Neural cell (in vitro differentiated cells): ENCODE measurements at regions not wholly inside any gene's neighbourhood (a gene's known extent, or its start where the extent isn't known, plus 50 kb on each side); places are given as distances from the start of the nearest gene placed in this dataset.

ENCODE experiments used
- H2AFZ ChIP-seq: fragments of 200-600, 300-800 bp; sonication (generic), shearing (Covaris generic); 2 replicates; pipeline ENCODE4 v1.6.0; 2014; ENCODE audit warnings: low read depth, mild to moderate bottlenecking, antibody characterized with exemption, low read length, moderate library complexity
- H3F3A ChIP-seq: fragments of 200-600 bp; shearing (Covaris generic); 2 replicates; pipeline ENCODE4 v1.6.1; 2016; ENCODE audit warnings: mild to moderate bottlenecking, moderate library complexity, mixed read lengths, antibody characterized with exemption, low read length; ENCODE audit not compliant: insufficient read depth, poor library complexity, severe bottlenecking
- H3K27ac ChIP-seq: fragments of 200-600, 300-800 bp; sonication (generic), shearing (Covaris generic); 2 replicates; pipeline ENCODE4 v1.5.1; 2014; ENCODE audit warnings: mild to moderate bottlenecking, low read length, moderate library complexity
- H3K27me3 ChIP-seq: fragments of 300-800, 200-600 bp; sonication (generic), shearing (Covaris generic); 2 replicates; pipeline ENCODE4 v1.6.0; 2014; ENCODE audit warnings: mild to moderate bottlenecking, low read depth, low read length, moderate library complexity; ENCODE audit not compliant: insufficient read depth
- H3K36me3 ChIP-seq: fragments of 300-800, 200-600 bp; sonication (generic), shearing (Covaris generic); 2 replicates; pipeline ENCODE4 v1.5.1; 2014; ENCODE audit warnings: mild to moderate bottlenecking, antibody characterized with exemption, low read length, moderate library complexity; ENCODE audit not compliant: insufficient read depth
- H3K4me2 ChIP-seq: fragments of 300-800, 200-600 bp; sonication (generic), shearing (Covaris generic); 2 replicates; pipeline ENCODE4 v1.6.0; 2014; ENCODE audit warnings: mild to moderate bottlenecking, low read length
- H3K4me3 ChIP-seq: fragments of 300-800, 200-600 bp; sonication (generic), shearing (Covaris generic); 2 replicates; pipeline ENCODE4 v1.5.1; 2014; ENCODE audit warnings: mild to moderate bottlenecking, low read length, moderate library complexity
- H3K79me2 ChIP-seq: fragments of 200-600 bp; shearing (Covaris generic); replicated peaks from 2 replicates; pipeline ENCODE4 v1.6.0; 2014; ENCODE audit warnings: mild to moderate bottlenecking, low read length, moderate library complexity; ENCODE audit not compliant: insufficient read depth
- H3K9ac ChIP-seq: fragments of 300-800, 200-600 bp; sonication (generic), shearing (Covaris generic); 2 replicates; pipeline ENCODE4 v1.6.1; 2016; ENCODE audit warnings: mild to moderate bottlenecking, low read length, mixed read lengths
- H3K9me2 ChIP-seq: fragments of 200-600 bp; shearing (Covaris generic); 2 replicates; pipeline ENCODE4 v1.6.1; 2016; ENCODE audit warnings: mild to moderate bottlenecking, low read length, mixed read lengths; ENCODE audit not compliant: insufficient read depth
- H3K9me3 ChIP-seq: fragments of 200-600, 300-800 bp; sonication (generic), shearing (Covaris generic); 2 replicates; pipeline ENCODE4 v1.6.1; 2016; ENCODE audit warnings: mild to moderate bottlenecking, mixed run types, low read length, moderate library complexity, mixed read lengths
- H4K20me1 ChIP-seq: fragments of 200-600 bp; shearing (Covaris generic); 2 replicates; pipeline ENCODE4 v1.6.1; 2016; ENCODE audit warnings: mild to moderate bottlenecking, mixed run types; ENCODE audit not compliant: insufficient read depth
- EP300 ChIP-seq: fragments of 450-650 bp; conservative IDR thresholded peaks from 2 replicates; pipeline ENCODE4 v1.6.1; 2014; ENCODE audit warnings: antibody characterized with exemption, mild to moderate bottlenecking, moderate library complexity; ENCODE audit not compliant: poor library complexity, severe bottlenecking
- EZH2 ChIP-seq: fragments of 200-600, 300-800 bp; shearing (Covaris generic), sonication (generic); IDR thresholded peaks from 2 replicates; pipeline ENCODE4 v1.6.1; 2014; ENCODE audit warnings: antibody characterized with exemption, low read length, borderline replicate concordance, mild to moderate bottlenecking; ENCODE audit not compliant: insufficient read depth, poor library complexity, severe bottlenecking
- MXI1 ChIP-seq: fragments of 450-650 bp; conservative IDR thresholded peaks from 2 replicates; pipeline ENCODE4 v1.6.1; 2014; ENCODE audit warnings: antibody characterized with exemption, mild to moderate bottlenecking; ENCODE audit not compliant: poor library complexity, severe bottlenecking
- POLR2AphosphoS5 ChIP-seq: IDR thresholded peaks from 2 replicates; pipeline ENCODE4 v1.6.1; 2012
- RAD21 ChIP-seq: fragments of 450-650 bp; conservative IDR thresholded peaks from 2 replicates; pipeline ENCODE4 v1.6.1; 2014; ENCODE audit warnings: antibody characterized with exemption, mild to moderate bottlenecking, moderate library complexity
- SMC3 ChIP-seq: fragments of 450-650 bp; conservative IDR thresholded peaks from 2 replicates; pipeline ENCODE4 v1.6.1; 2014; ENCODE audit warnings: antibody characterized with exemption, mild to moderate bottlenecking, moderate library complexity; ENCODE audit not compliant: poor library complexity
- TAF1 ChIP-seq: IDR thresholded peaks from 2 replicates; pipeline ENCODE4 v1.6.1; 2012; ENCODE audit warnings: low read depth
- TF ChIP-seq, protein P1 (sequence below): fragments of 450-650 bp; IDR thresholded peaks from 2 replicates; pipeline ENCODE4 v1.5.1; 2014; ENCODE audit warnings: antibody characterized with exemption, mild to moderate bottlenecking, moderate library complexity; ENCODE audit not compliant: poor library complexity, severe bottlenecking
- TF ChIP-seq, protein P2 (sequence below): IDR thresholded peaks from 2 replicates; pipeline ENCODE4 v1.6.1; 2012; ENCODE audit warnings: borderline replicate concordance

DNA sequence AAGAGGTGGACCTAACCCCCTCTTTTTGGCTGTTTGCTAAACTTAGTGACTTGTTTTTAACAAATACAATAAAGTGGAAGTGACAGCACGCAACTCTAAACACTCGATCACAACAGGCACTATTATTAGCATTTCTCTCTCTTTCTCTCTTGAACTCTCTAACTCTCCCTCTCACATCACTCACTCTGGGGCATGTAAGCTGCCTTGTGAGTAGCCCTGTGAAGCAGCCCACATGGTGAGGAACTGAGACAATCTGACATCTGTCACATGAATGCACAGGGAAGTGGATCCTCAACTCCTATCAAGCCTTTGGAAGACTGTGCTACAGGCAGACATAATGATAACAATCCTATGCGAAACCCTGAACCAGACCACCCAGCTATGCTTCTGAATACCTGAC, 609.0 kb upstream of the CNTN5 start:
- Histone ChIP-seq H3K27me3 (no peaks in the 10 kb centered on the region), H3K4me3 (no peak overlapping the region), H3K79me2 (no peaks in the 10 kb centered on the region), H3K4me2 (no peak overlapping the region), H3K9me2 (no peaks in the 10 kb centered on the region), H3K9me3 (no peaks in the 10 kb centered on the region), H3K36me3 (no peaks in the 10 kb centered on the region), H3K27ac (no peak overlapping the region), H4K20me1 (no peaks in the 10 kb centered on the region), H3K9ac (no peak overlapping the region), H2AFZ (no peak overlapping the region), H3F3A (no peaks in the 10 kb centered on the region)
- TF ChIP-seq TAF1 = no peak
- TF ChIP-seq MXI1 = no peak
- TF ChIP-seq RAD21 = no peak
- no peak for TF ChIP-seq SMC3
- no peak for TF ChIP-seq POLR2AphosphoS5
- peak; percentile 31 for TF ChIP-seq EP300
- TF ChIP-seq, protein P1, sequence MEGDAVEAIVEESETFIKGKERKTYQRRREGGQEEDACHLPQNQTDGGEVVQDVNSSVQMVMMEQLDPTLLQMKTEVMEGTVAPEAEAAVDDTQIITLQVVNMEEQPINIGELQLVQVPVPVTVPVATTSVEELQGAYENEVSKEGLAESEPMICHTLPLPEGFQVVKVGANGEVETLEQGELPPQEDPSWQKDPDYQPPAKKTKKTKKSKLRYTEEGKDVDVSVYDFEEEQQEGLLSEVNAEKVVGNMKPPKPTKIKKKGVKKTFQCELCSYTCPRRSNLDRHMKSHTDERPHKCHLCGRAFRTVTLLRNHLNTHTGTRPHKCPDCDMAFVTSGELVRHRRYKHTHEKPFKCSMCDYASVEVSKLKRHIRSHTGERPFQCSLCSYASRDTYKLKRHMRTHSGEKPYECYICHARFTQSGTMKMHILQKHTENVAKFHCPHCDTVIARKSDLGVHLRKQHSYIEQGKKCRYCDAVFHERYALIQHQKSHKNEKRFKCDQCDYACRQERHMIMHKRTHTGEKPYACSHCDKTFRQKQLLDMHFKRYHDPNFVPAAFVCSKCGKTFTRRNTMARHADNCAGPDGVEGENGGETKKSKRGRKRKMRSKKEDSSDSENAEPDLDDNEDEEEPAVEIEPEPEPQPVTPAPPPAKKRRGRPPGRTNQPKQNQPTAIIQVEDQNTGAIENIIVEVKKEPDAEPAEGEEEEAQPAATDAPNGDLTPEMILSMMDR = no peak
- no peak for TF ChIP-seq EZH2

DNA sequence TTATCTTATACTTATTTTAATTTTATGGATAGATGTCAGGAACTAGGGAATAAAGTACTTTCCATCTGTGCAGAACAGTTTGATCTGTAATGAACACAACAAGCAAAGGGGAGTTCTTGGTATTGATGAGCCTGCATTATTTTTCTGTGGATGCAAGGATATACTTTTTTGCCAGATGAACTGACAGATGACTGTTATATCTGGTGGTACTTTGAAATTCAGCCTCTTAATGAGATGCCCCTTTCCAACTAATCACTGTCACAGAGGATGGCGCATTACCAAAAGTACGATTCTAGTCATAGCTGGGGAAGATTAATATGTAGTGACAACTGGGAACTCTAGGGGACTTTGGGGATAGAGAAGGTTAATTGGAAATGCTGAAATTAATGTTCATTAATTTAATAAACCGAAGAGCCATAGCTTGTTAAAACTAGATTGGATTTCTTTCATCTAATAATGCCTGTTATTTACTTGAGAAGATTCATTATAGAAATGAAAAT, 603.4 kb upstream of the CNTN5 start:
- no peaks in the 10 kb centered on the region for H3K36me3 ChIP-seq
- H3F3A ChIP-seq = no peaks in the 10 kb centered on the region

More for the DNA sequence above, 603.4 kb upstream of the CNTN5 start:
- H3K9ac ChIP-seq = no peak overlapping the region
- H3K79me2 ChIP-seq = no peaks in the 10 kb centered on the region
- H3K4me2 ChIP-seq = no peak overlapping the region
- no peaks in the 10 kb centered on the region for H3K9me2 ChIP-seq
- H3K27me3 ChIP-seq = no peaks in the 10 kb centered on the region
- H3K27ac ChIP-seq = no peak overlapping the region
- H3K4me3 ChIP-seq = no peak overlapping the region
- H4K20me1 ChIP-seq = no peaks in the 10 kb centered on the region
- TF ChIP-seq, protein P2, sequence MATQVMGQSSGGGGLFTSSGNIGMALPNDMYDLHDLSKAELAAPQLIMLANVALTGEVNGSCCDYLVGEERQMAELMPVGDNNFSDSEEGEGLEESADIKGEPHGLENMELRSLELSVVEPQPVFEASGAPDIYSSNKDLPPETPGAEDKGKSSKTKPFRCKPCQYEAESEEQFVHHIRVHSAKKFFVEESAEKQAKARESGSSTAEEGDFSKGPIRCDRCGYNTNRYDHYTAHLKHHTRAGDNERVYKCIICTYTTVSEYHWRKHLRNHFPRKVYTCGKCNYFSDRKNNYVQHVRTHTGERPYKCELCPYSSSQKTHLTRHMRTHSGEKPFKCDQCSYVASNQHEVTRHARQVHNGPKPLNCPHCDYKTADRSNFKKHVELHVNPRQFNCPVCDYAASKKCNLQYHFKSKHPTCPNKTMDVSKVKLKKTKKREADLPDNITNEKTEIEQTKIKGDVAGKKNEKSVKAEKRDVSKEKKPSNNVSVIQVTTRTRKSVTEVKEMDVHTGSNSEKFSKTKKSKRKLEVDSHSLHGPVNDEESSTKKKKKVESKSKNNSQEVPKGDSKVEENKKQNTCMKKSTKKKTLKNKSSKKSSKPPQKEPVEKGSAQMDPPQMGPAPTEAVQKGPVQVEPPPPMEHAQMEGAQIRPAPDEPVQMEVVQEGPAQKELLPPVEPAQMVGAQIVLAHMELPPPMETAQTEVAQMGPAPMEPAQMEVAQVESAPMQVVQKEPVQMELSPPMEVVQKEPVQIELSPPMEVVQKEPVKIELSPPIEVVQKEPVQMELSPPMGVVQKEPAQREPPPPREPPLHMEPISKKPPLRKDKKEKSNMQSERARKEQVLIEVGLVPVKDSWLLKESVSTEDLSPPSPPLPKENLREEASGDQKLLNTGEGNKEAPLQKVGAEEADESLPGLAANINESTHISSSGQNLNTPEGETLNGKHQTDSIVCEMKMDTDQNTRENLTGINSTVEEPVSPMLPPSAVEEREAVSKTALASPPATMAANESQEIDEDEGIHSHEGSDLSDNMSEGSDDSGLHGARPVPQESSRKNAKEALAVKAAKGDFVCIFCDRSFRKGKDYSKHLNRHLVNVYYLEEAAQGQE = no peak
- TF ChIP-seq MXI1 = no peak
- TF ChIP-seq EP300 = no peak
- no peak for TF ChIP-seq SMC3
- TF ChIP-seq EZH2 = no peak
- no peak for TF ChIP-seq RAD21
- no peak for TF ChIP-seq POLR2AphosphoS5
- TF ChIP-seq, protein P1 = no peak
- no peak for TF ChIP-seq TAF1
- no peaks in the 10 kb centered on the region for H3K9me3 ChIP-seq
- no peak overlapping the region for H2AFZ ChIP-seq
